ENCODE measurements at regions not wholly inside any gene's neighbourhood (a gene's known extent, or its start where the extent isn't known, plus 50 kb on each side); places are given as distances from the start of the nearest gene placed in this dataset.

- TF ChIP-seq CTCF (conservative IDR thresholded peaks at IDR 0.05; ENCODE audit: low read length), result no peak
- TF ChIP-seq EZH2phosphoT487 (IDR thresholded peaks at IDR 0.05; ENCODE audit: borderline replicate concordance, low read depth, low read length), result no peak
These were observed 56.9 kb upstream of the SMIM23 start for GRCh38 chr5:171728686-171729085.

All from OCI-LY7 (cell line).